ENCODE measurements at regions not wholly inside any gene's neighbourhood (a gene's known extent, or its start where the extent isn't known, plus 50 kb on each side); places are given as distances from the start of the nearest gene placed in this dataset.

GRCh38 chr14:51550636-51551035 is 101.1 kb upstream of the FRMD6 start:
- ATAC-seq, result no peak
- POLR2A ChIA-PET, result no interaction called here
- H3K36me3 ChIP-seq (replicated peaks in 1 of 2; ENCODE audit: control insufficient read depth in 1 of 2, insufficient read depth in 2 of 2, low read length in 2 of 2), result no peaks in the 10 kb centered on the region
- no TSS peak for BruUV-seq (replicated peaks)
- FAIRE-seq, result no peak
- no peaks in the 10 kb centered on the region for H3K79me2 ChIP-seq (ENCODE audit: insufficient read depth, low read length)
- intact Hi-C loops (cut with micrococcal nuclease; ENCODE audit: unreplicated experiment), result no loop called here
- DNase-seq (ENCODE audit: low spot score), result no peak
- H3K9ac ChIP-seq (ENCODE audit: insufficient read depth, low read depth, low read length), result no peak overlapping the region
- peak overlapping the region; percentile 15 for H2AFZ ChIP-seq (ENCODE audit: low read length)
- in situ Hi-C loops (cut with HindIII; ENCODE audit: extremely low pct_ligation_motif_present, low pct_unique_long_range_greater_than_20kb), result loop anchor here (10.0 kb wide), 1 partner anchor 224 kb away; no protein-coding TSS in a partner anchor
- no peak overlapping the region for H3K4me3 ChIP-seq (replicated peaks in 1 of 3; ENCODE audit: insufficient read depth in 1 of 3, low read depth in 2 of 3, low read length in 3 of 3)
- CTCF ChIA-PET (ENCODE audit: low intra/inter-chr PET ratio, low total read pairs), result no interaction called here
- no peaks in the 10 kb centered on the region; a peak in 1 of 5 replicates for H3K27me3 ChIP-seq (ENCODE audit: control insufficient read depth in 1 of 2, insufficient read depth in 2 of 2, low read length in 2 of 2)
- H4K20me1 ChIP-seq (ENCODE audit: insufficient read depth, low read length), result no peaks in the 10 kb centered on the region
- no peaks in the 10 kb centered on the region for H3K9me3 ChIP-seq (ENCODE audit: low read length)
- no peak overlapping the region for H3K27ac ChIP-seq (ENCODE audit: extremely low read length, insufficient read depth, low read length)
- no peak overlapping the region for H3K4me2 ChIP-seq (ENCODE audit: low read depth, low read length)
- no peaks in the 10 kb centered on the region for H3K4me1 ChIP-seq (ENCODE audit: insufficient read depth, low read length)
- 0% methylated on average over 5 of the region's 5 CpGs for WGBS (ENCODE audit: low lambda C conversion rate)
- no peak for TF ChIP-seq ZNF710 (CRISPR knock-in tag; IDR thresholded peaks at IDR 0.05; ENCODE audit: borderline replicate concordance)
- TF ChIP-seq NFKB2 (CRISPR knock-in tag; IDR thresholded peaks at IDR 0.05; ENCODE audit: borderline replicate concordance), result no peak
- TF ChIP-seq HNF4A (CRISPR knock-in tag; IDR thresholded peaks at IDR 0.05), result no peak
- no peak for TF ChIP-seq FOXP4 (CRISPR knock-in tag; IDR thresholded peaks at IDR 0.05)
- TF ChIP-seq STAT5B (CRISPR knock-in tag; IDR thresholded peaks at IDR 0.05), result no peak
- TF ChIP-seq BCL3 (CRISPR knock-in tag; IDR thresholded peaks at IDR 0.05), result no peak
- TF ChIP-seq ZNF546 (CRISPR knock-in tag; conservative IDR thresholded peaks at IDR 0.05), result no peak
- TF ChIP-seq NR2F6 (IDR thresholded peaks at IDR 0.05), result no peak
- TF ChIP-seq NR2F6 (CRISPR knock-in tag; IDR thresholded peaks at IDR 0.05), result no peak
- TF ChIP-seq ZNF598 (CRISPR knock-in tag; IDR thresholded peaks at IDR 0.05; ENCODE audit: borderline replicate concordance), result no peak
- TF ChIP-seq ZSCAN22 (CRISPR knock-in tag; IDR thresholded peaks at IDR 0.05), result no peak
- no peak for TF ChIP-seq EEA1 (CRISPR knock-in tag; IDR thresholded peaks at IDR 0.05; ENCODE audit: borderline replicate concordance)
- TF ChIP-seq ZNF687 (CRISPR knock-in tag; IDR thresholded peaks at IDR 0.05), result no peak
- TF ChIP-seq CREBL2 (CRISPR knock-in tag; IDR thresholded peaks at IDR 0.05; ENCODE audit: borderline replicate concordance), result no peak
- no peak for TF ChIP-seq ZNF256 (CRISPR knock-in tag; conservative IDR thresholded peaks at IDR 0.05)
- TF ChIP-seq SP140L (CRISPR knock-in tag; IDR thresholded peaks at IDR 0.05; ENCODE audit: borderline replicate concordance), result no peak
- no peak for TF ChIP-seq ZNF460 (CRISPR knock-in tag; IDR thresholded peaks at IDR 0.05; ENCODE audit: borderline replicate concordance)

Measured in HepG2 (cell line).